Ascending aorta (tissue), 2 donors: ENCODE measurements at regions not wholly inside any gene's neighbourhood (a gene's known extent, or its start where the extent isn't known, plus 50 kb on each side); places are given as distances from the start of the nearest gene placed in this dataset.

Experiments used
- DNase-seq, 2 donors: peaks; one replicate each; pipeline ENCODE4 v3.0.0-alpha.2; 2019; ENCODE audit warnings: low spot score in 2 of 2
- H3K27ac ChIP-seq, 2 donors: fragments of 200-600 bp; sonication (generic); one replicate each; pipeline ENCODE4 v1.5.1; 2016 to 2017; ENCODE audit warnings: mild to moderate bottlenecking in 1 of 2
- H3K27me3 ChIP-seq: fragments of 200-600 bp; sonication (generic); one replicate; pipeline ENCODE4 v1.5.1; 2017
- H3K36me3 ChIP-seq, 2 donors: fragments of 200-600 bp; sonication (generic); one replicate each; pipeline ENCODE4 v1.5.1; 2016
- H3K4me1 ChIP-seq, 2 donors: fragments of 200-600 bp; sonication (generic); one replicate each; pipeline ENCODE4 v1.5.1; 2016 to 2017; ENCODE audit warnings: mild to moderate bottlenecking in 1 of 2
- H3K4me3 ChIP-seq, 2 donors: fragments of 200-600 bp; sonication (generic); one replicate each; pipeline ENCODE4 v1.5.1; 2016 to 2017; ENCODE audit warnings: mild to moderate bottlenecking in 1 of 2
- H3K9me3 ChIP-seq, 2 donors: fragments of 200-600 bp; sonication (generic); one replicate each; pipeline ENCODE4 v1.5.1; 2016
- CTCF ChIP-seq, 3 experiments: fragments of 200-600 bp in 2 of 3; fragments of 450-650 bp in 1 of 3; sonication (generic) in 2 of 3; IDR thresholded peaks; one replicate each; pipeline ENCODE4 v1.5.1; 2016 to 2019; ENCODE audit warnings: antibody characterized with exemption in 3 of 3, mild to moderate bottlenecking in 1 of 3, moderate library complexity in 1 of 3
- intact Hi-C: fragments of 100-400 bp; cut with DNase I; formaldehyde crosslinking; loops from one replicate; pipeline ENCODE4 v1.15.1; 2023

GRCh38 chr4:66443008-66443407 lies 772.7 kb upstream of the EPHA5 start:
- Histone ChIP-seq H3K27ac (no peak overlapping the region), H3K27me3 (no peaks in the 10 kb centered on the region), H3K4me3 (no peak overlapping the region), H3K9me3 (no peaks in the 10 kb centered on the region), H3K4me1 (no peaks in the 10 kb centered on the region), H3K36me3 (no peaks in the 10 kb centered on the region)
- intact Hi-C loops, result no loop called here
- TF ChIP-seq CTCF (IDR thresholded peaks at IDR 0.05), result no peak
- no peak for DNase-seq

GRCh38 chr4:66439508-66439907 lies 769.2 kb upstream of the EPHA5 start:
- intact Hi-C loops, result no loop called here
- no peak for TF ChIP-seq CTCF (IDR thresholded peaks at IDR 0.05)

GRCh38 chr4:66433706-66434105 lies 763.4 kb upstream of the EPHA5 start:
- DNase-seq, result no peak
- intact Hi-C loops, result no loop called here
- Histone ChIP-seq H3K4me1 (no peaks in the 10 kb centered on the region), H3K9me3 (no peaks in the 10 kb centered on the region), H3K36me3 (no peaks in the 10 kb centered on the region), H3K27me3 (no peaks in the 10 kb centered on the region), H3K4me3 (no peak overlapping the region), H3K27ac (no peak overlapping the region)
- TF ChIP-seq CTCF (IDR thresholded peaks at IDR 0.05), result no peak

More at GRCh38 chr4:66439508-66439907, 769.2 kb upstream of the EPHA5 start:
- Histone ChIP-seq H3K27me3 (no peaks in the 10 kb centered on the region), H3K9me3 (no peaks in the 10 kb centered on the region), H3K36me3 (no peaks in the 10 kb centered on the region), H3K4me3 (no peak overlapping the region), H3K4me1 (no peaks in the 10 kb centered on the region), H3K27ac (no peak overlapping the region)
- DNase-seq, result no peak

GRCh38 chr4:66430856-66431255 lies 760.6 kb upstream of the EPHA5 start:
- Histone ChIP-seq H3K27ac (no peak overlapping the region), H3K4me3 (no peak overlapping the region), H3K27me3 (no peaks in the 10 kb centered on the region), H3K4me1 (no peaks in the 10 kb centered on the region), H3K36me3 (no peaks in the 10 kb centered on the region), H3K9me3 (no peaks in the 10 kb centered on the region)
- TF ChIP-seq CTCF (IDR thresholded peaks at IDR 0.05), result no peak
- DNase-seq, result no peak
- intact Hi-C loops, result no loop called here

GRCh38 chr4:66429276-66429675 lies 759.0 kb upstream of the EPHA5 start:
- Histone ChIP-seq H3K9me3 (no peaks in the 10 kb centered on the region), H3K27me3 (no peaks in the 10 kb centered on the region), H3K27ac (no peak overlapping the region), H3K36me3 (no peaks in the 10 kb centered on the region), H3K4me3 (no peak overlapping the region), H3K4me1 (no peaks in the 10 kb centered on the region)
- no peak for DNase-seq
- intact Hi-C loops, result no loop called here
- TF ChIP-seq CTCF (IDR thresholded peaks at IDR 0.05), result no peak

- intact Hi-C loops, result no loop called here
- TF ChIP-seq CTCF (IDR thresholded peaks at IDR 0.05), result no peak
Measured at GRCh38 chr4:66416425-66416824, 746.1 kb upstream of the EPHA5 start.

More at GRCh38 chr4:66416425-66416824, 746.1 kb upstream of the EPHA5 start:
- Histone ChIP-seq H3K9me3 (no peaks in the 10 kb centered on the region), H3K4me3 (no peak overlapping the region), H3K27ac (no peak overlapping the region), H3K27me3 (no peaks in the 10 kb centered on the region), H3K36me3 (no peaks in the 10 kb centered on the region), H3K4me1 (no peaks in the 10 kb centered on the region)
- DNase-seq, result no peak
